Tibial nerve (tissue), 4 donors: ENCODE measurements at regions not wholly inside any gene's neighbourhood (a gene's known extent, or its start where the extent isn't known, plus 50 kb on each side); places are given as distances from the start of the nearest gene placed in this dataset.

Source experiments
- EP300 ChIP-seq, 2 donors: sonication (generic); formaldehyde crosslinking; IDR thresholded peaks; one replicate each; pipeline ENCODE4 v1.6.1; 2017; ENCODE audit warnings: antibody characterized with exemption in 2 of 2, mild to moderate bottlenecking in 1 of 2
- POLR2A ChIP-seq, 2 donors: fragments of 450-650 bp; IDR thresholded peaks; one replicate each; pipeline ENCODE4 v1.6.1; 2017; ENCODE audit warnings: antibody characterized with exemption in 2 of 2, mild to moderate bottlenecking in 2 of 2, moderate library complexity in 2 of 2
- TF ChIP-seq, protein P1 (sequence below), 5 experiments: fragments of 200-600 bp in 3 of 5; fragments of 450-650 bp in 2 of 5; sonication (generic) in 3 of 5; IDR thresholded peaks; one replicate each; pipeline ENCODE4 v1.5.1; 2016 to 2019; ENCODE audit warnings: antibody characterized with exemption in 5 of 5, mild to moderate bottlenecking in 3 of 5, moderate library complexity in 2 of 5

DNA sequence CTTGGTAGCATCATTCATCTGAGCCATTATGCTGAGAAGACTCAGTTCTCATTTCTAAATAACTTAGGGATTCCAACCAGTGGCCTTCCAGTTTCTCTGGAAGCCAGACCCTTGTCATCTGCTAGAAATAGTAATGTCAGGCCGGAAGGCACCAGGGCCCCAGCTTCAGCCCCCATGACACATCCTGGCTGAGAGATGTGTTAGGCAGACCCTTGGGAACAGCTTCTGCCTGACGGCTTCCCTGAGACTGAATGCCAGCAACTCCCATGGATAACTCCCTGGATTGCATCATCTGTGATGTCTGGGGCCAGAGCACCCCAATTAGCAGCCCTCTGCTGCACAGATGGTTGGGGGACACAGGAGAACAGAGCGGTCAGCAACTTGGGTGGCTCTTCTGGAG is 583.5 kb upstream of the TBX3 start:
- TF ChIP-seq, protein P1, sequence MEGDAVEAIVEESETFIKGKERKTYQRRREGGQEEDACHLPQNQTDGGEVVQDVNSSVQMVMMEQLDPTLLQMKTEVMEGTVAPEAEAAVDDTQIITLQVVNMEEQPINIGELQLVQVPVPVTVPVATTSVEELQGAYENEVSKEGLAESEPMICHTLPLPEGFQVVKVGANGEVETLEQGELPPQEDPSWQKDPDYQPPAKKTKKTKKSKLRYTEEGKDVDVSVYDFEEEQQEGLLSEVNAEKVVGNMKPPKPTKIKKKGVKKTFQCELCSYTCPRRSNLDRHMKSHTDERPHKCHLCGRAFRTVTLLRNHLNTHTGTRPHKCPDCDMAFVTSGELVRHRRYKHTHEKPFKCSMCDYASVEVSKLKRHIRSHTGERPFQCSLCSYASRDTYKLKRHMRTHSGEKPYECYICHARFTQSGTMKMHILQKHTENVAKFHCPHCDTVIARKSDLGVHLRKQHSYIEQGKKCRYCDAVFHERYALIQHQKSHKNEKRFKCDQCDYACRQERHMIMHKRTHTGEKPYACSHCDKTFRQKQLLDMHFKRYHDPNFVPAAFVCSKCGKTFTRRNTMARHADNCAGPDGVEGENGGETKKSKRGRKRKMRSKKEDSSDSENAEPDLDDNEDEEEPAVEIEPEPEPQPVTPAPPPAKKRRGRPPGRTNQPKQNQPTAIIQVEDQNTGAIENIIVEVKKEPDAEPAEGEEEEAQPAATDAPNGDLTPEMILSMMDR (IDR thresholded peaks at IDR 0.05) = no peak
- TF ChIP-seq EP300 (IDR thresholded peaks at IDR 0.05) (no peak), POLR2A (IDR thresholded peaks at IDR 0.05) (no peak)
